ENCODE measurements at regions not wholly inside any gene's neighbourhood (a gene's known extent, or its start where the extent isn't known, plus 50 kb on each side); places are given as distances from the start of the nearest gene placed in this dataset.

GRCh38 chr13:80649274-80649673 is 308.3 kb upstream of the SPRY2 start:
- no peak for DNase-seq (ENCODE audit: low read depth)
- H3K4me3 ChIP-seq (ENCODE audit: low read length): no peak overlapping the region
- TF ChIP-seq, protein P1, sequence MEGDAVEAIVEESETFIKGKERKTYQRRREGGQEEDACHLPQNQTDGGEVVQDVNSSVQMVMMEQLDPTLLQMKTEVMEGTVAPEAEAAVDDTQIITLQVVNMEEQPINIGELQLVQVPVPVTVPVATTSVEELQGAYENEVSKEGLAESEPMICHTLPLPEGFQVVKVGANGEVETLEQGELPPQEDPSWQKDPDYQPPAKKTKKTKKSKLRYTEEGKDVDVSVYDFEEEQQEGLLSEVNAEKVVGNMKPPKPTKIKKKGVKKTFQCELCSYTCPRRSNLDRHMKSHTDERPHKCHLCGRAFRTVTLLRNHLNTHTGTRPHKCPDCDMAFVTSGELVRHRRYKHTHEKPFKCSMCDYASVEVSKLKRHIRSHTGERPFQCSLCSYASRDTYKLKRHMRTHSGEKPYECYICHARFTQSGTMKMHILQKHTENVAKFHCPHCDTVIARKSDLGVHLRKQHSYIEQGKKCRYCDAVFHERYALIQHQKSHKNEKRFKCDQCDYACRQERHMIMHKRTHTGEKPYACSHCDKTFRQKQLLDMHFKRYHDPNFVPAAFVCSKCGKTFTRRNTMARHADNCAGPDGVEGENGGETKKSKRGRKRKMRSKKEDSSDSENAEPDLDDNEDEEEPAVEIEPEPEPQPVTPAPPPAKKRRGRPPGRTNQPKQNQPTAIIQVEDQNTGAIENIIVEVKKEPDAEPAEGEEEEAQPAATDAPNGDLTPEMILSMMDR (conservative IDR thresholded peaks at IDR 0.05; ENCODE audit: low read length): no peak

GRCh38 chr13:80642641-80643040 is 301.7 kb upstream of the SPRY2 start:
- no peak overlapping the region for H3K4me3 ChIP-seq (ENCODE audit: low read length)

GRCh38 chr13:80633251-80633650 is 292.3 kb upstream of the SPRY2 start:
- H3K4me3 ChIP-seq (ENCODE audit: low read length): no peak overlapping the region
- no peak for DNase-seq (ENCODE audit: low read depth)
- TF ChIP-seq, protein P1 (conservative IDR thresholded peaks at IDR 0.05; ENCODE audit: low read length): no peak

More at GRCh38 chr13:80642641-80643040, 301.7 kb upstream of the SPRY2 start:
- TF ChIP-seq, protein P1 (conservative IDR thresholded peaks at IDR 0.05; ENCODE audit: low read length): no peak
- no peak for DNase-seq (ENCODE audit: low read depth)

- TF ChIP-seq, protein P1 (conservative IDR thresholded peaks at IDR 0.05; ENCODE audit: low read length): no peak
- DNase-seq (ENCODE audit: low read depth): no peak
- H3K4me3 ChIP-seq (ENCODE audit: low read length): no peak overlapping the region
Measured at GRCh38 chr13:80630685-80631121, 289.8 kb upstream of the SPRY2 start.

DNA sequence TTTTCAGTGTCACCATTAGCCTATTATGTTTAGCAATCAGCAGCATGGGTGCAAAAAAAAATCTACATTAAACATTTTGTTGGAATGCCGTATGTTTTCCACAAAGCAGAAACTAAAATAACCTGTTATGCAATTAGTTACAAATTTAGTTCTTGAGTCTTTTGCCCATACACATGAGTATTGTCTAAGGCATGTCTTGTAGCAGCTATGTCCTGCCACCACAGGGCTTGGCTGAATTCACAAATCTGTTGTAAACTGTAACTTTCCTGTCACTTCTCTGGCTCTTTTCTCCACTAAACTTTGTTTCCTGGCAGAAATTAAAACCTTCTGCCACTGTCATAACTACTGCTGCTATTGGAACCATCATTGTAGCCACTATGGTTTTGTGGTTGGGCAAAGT is 277.9 kb upstream of the SPRY2 start:
- DNase-seq (ENCODE audit: low read depth): no peak
- no peak overlapping the region for H3K4me3 ChIP-seq (ENCODE audit: low read length)
- TF ChIP-seq, protein P1 (conservative IDR thresholded peaks at IDR 0.05; ENCODE audit: low read length): no peak

- TF ChIP-seq, protein P1 (conservative IDR thresholded peaks at IDR 0.05; ENCODE audit: low read length): no peak
- no peak for DNase-seq (ENCODE audit: low read depth)
- no peak overlapping the region for H3K4me3 ChIP-seq (ENCODE audit: low read length)
Measured at GRCh38 chr13:80612804-80613203, 271.9 kb upstream of the SPRY2 start.

- no peak overlapping the region for H3K4me3 ChIP-seq (ENCODE audit: low read length)
- TF ChIP-seq, protein P1 (conservative IDR thresholded peaks at IDR 0.05; ENCODE audit: low read length): no peak
- no peak for DNase-seq (ENCODE audit: low read depth)
Measured at GRCh38 chr13:80611310-80611709, 270.4 kb upstream of the SPRY2 start.

Measured in AG10803 (cell line).